Bronchial epithelial cell (primary cell): ENCODE measurements at regions not wholly inside any gene's neighbourhood (a gene's known extent, or its start where the extent isn't known, plus 50 kb on each side); places are given as distances from the start of the nearest gene placed in this dataset.
A peak's percentile ranks its signal among the peaks of the same experiment; 100 is the strongest.

Experiments
- DNase-seq: peaks from one replicate; pipeline ENCODE4 v3.0.0-alpha.2; 2010; ENCODE audit warnings: low read depth
- FAIRE-seq: peaks from 2 replicates; lab custom pipeline; 2011; peaks lifted over from hg19 to GRCh38; lab: Jason Lieb, UNC
- H3K27me3 ChIP-seq: 2 replicates; pipeline ENCODE4 v1.5.1; 2011; ENCODE audit warnings: low read length; ENCODE audit not compliant: control insufficient read depth, insufficient read depth
- H3K36me3 ChIP-seq: 2 replicates; pipeline ENCODE4 v1.5.1; 2011; ENCODE audit warnings: low read length; ENCODE audit not compliant: control insufficient read depth, insufficient read depth
- H3K4me3 ChIP-seq: 2 replicates; pipeline ENCODE4 v1.5.1; 2011; ENCODE audit warnings: mild to moderate bottlenecking, low read depth, low read length, control low read depth
- TF ChIP-seq, protein P1 (sequence below): IDR thresholded peaks from 2 replicates; pipeline ENCODE4 v1.5.1; 2011; ENCODE audit warnings: mild to moderate bottlenecking, moderate library complexity, low read length, control low read depth, inconsistent platforms; ENCODE audit not compliant: insufficient read depth, severe bottlenecking

DNA sequence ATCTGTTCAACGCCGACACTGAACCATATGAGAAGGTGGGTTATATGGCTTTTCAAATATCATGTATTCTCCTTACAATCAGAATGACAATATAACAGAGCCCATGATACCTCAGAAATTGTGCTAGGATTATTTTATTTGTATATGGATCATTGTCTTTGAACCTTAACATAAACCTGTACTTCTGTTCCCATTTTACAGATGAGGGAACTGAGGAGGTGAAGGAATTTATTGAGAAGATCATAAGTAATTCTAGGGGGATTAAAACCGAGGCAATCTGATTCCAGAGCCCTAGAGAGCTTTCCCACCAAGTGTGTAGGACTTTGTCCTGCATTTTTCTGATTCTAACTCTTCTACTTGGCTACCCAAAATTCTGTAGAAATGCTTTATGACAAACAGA lies 279.8 kb upstream of the FANCL start:
- H3K36me3 ChIP-seq: no peaks in the 10 kb centered on the region
- no peaks in the 10 kb centered on the region for H3K27me3 ChIP-seq
- no peak overlapping the region for H3K4me3 ChIP-seq
- DNase-seq (no peak), FAIRE-seq (no peak)
- TF ChIP-seq, protein P1, sequence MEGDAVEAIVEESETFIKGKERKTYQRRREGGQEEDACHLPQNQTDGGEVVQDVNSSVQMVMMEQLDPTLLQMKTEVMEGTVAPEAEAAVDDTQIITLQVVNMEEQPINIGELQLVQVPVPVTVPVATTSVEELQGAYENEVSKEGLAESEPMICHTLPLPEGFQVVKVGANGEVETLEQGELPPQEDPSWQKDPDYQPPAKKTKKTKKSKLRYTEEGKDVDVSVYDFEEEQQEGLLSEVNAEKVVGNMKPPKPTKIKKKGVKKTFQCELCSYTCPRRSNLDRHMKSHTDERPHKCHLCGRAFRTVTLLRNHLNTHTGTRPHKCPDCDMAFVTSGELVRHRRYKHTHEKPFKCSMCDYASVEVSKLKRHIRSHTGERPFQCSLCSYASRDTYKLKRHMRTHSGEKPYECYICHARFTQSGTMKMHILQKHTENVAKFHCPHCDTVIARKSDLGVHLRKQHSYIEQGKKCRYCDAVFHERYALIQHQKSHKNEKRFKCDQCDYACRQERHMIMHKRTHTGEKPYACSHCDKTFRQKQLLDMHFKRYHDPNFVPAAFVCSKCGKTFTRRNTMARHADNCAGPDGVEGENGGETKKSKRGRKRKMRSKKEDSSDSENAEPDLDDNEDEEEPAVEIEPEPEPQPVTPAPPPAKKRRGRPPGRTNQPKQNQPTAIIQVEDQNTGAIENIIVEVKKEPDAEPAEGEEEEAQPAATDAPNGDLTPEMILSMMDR: no peak

DNA sequence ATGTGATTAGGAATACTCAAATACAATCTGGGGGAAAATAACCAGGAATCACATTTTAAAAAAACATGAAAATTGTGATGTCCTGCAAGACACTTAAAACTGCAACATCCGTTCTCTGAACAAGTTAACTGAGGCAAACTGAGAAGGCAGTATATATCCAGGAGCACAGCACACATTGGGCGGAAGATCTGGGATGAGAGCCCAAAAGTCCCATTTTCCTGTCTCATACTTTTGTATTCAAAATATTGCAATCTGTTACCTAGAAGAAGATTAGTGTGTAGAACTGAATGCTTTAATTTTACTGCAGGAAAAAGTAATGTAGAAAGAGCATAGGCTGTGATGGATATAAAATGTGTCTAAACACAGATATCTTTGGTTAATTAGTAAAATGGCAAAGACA lies 276.8 kb upstream of the FANCL start:
- H3K4me3 ChIP-seq: no peak overlapping the region
- H3K27me3 ChIP-seq: no peaks in the 10 kb centered on the region
- FAIRE-seq (no peak), DNase-seq (no peak)
- H3K36me3 ChIP-seq: no peaks in the 10 kb centered on the region
- TF ChIP-seq, protein P1: no peak

DNA sequence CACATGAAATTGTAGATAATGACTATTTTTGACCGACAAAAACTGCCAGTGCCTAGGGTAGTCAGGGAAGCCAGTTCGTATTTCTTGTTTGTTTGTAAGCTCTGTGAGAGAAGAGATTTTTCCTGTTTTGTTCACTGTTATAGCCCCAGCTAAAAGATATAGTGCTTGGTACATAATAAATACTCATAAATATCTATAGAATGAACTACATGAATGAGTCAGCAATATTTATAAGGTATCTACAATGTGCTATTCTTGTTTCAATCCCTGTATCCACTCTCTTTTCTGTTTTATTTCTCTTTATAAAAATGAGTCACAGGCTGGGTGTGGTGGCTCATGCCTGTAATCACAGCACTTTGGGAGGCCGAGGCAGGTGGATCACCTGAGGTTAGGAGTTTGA lies 275.6 kb upstream of the FANCL start:
- no peak overlapping the region for H3K4me3 ChIP-seq
- TF ChIP-seq, protein P1: no peak
- DNase-seq (no peak), FAIRE-seq (no peak)
- no peaks in the 10 kb centered on the region for H3K36me3 ChIP-seq
- no peaks in the 10 kb centered on the region for H3K27me3 ChIP-seq

DNA sequence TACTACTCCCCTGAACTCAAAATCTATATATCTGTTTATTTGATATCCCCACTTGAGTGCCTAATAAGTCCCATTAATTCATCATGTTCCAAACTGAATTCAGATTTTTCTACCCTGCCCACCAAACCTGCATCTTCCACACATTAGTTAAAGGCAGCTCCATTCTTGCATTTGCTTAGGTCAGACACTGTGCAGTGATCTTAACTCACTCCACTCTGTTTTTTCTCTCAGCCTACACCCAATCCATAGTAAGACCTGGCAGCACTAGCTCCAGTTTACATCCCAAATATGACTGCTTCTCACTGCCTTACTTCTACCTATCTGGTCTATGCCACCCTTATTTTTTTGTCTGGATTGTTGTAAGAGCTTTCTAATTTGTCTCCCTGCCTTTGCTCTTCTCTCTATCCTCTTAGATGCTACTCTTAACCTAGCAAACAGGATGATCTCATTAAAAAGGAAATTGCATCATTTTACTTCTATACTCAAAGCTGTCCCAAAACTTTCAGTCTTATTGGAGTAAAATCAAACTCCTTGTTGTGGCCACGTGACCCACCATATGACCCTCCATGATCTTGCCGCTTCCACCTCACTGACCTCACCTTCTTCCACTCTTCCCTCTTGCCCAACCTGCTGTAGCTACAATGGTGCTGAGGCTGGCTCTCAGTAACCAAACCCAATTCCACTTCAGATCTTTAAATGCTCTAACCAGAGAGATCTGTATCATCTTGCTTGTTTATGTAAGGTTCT lies 274.9 kb upstream of the FANCL start:
- TF ChIP-seq, protein P1: no peak
- Histone ChIP-seq H3K4me3 (no peak overlapping the region), H3K27me3 (no peaks in the 10 kb centered on the region), H3K36me3 (no peaks in the 10 kb centered on the region)
- no peak for FAIRE-seq
- DNase-seq: peak; percentile 41

DNA sequence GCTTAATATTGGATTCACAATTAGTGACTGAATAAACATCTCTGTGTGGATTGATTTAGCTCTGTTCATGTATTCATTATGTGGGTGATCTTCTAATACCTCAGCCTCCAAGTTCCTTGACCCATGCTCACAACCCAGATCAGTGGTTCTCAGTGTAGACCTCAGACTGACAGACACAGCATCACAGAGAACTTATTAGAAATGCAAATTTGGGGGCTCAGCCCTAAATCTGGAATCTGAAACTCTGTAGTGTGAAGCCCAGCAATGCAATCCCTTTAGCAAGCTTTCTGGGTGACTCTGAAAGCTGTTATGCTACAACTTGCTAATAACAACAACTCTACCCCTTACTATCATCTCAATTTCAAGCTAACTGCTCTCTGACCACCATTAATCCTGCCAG lies 273.1 kb upstream of the FANCL start:
- FAIRE-seq (no peak), DNase-seq (no peak)
- H3K27me3 ChIP-seq: no peaks in the 10 kb centered on the region
- H3K4me3 ChIP-seq: no peak overlapping the region
- H3K36me3 ChIP-seq: no peaks in the 10 kb centered on the region
- TF ChIP-seq, protein P1: no peak

DNA sequence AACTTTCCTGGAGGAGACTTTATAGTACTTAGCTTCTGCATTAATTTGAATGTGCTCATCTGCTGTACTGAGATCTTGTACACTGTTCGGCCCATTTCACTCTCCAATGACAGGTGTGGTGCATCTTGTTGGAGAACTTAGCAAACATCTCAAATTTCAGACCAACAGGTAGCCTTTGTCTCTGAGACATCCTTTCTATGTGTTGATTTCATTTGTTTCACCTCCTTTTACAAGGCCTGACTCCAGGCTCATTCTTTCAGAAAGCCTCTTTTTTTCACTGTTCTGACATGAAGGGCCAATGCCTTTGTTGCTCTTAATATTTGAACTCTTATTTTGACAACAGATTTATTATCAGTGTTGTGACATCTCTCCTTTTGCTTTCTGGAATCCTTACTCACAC lies 271.8 kb upstream of the FANCL start:
- TF ChIP-seq, protein P1: no peak
- Histone ChIP-seq H3K27me3 (no peaks in the 10 kb centered on the region), H3K36me3 (no peaks in the 10 kb centered on the region), H3K4me3 (no peak overlapping the region)
- no peak for DNase-seq
- no peak for FAIRE-seq
